ENCODE measurements at regions not wholly inside any gene's neighbourhood (a gene's known extent, or its start where the extent isn't known, plus 50 kb on each side); places are given as distances from the start of the nearest gene placed in this dataset.

DNA sequence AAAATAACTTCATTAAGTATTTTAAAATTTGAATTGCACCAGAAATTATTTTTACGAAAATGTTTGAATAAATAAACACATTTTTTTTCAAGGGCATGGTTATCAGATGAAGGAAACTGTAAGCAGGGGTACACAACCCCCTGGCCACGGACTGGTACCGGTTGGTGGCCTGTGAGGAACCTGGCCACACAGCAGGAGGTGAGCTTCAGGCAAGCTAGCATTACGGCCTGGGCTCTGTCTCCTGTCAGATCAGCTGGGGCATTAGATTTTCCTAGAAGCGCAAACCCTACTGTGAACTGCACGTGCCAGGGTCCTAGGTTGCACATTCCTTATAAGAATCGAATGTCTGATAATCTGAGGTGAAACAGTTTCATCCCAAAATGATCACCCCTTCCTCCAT is 1499.7 kb upstream of the AGA start (continued):
- no peak for TF ChIP-seq SREBF2 (IDR thresholded peaks at IDR 0.05; ENCODE audit: low read length)
- no peak for TF ChIP-seq PAX5 (IDR thresholded peaks at IDR 0.05; ENCODE audit: borderline replicate concordance, low read depth, low read length)

DNA sequence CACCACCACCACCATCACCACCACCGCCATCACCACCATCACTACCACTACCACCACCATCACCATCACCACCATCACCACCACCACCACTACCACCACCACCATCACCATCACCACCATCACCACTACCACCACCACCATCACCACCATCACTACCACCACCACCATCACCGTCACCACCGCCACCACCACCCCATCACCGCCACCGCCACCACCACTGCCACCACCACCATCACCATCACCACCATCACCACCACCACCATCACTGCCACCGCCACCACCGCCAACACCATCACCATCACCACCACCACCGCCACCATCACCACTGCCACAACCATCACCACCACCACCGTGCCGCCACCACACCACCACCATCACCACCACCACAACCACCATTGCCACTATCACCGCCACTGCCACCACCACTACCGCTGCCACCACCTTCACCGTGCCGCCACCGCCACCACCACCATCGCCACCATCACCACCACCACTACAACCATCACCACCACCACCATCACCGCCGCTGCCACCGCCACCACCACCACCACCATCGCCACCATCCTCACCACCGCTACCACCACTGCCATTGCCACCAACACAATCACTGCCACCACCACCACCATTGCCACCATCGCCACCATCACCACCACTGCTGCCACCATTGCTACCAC is 1511.3 kb upstream of the AGA start:
- ATAC-seq (no peak), FAIRE-seq (no peak), DNase-seq (ENCODE audit: low read depth, low spot score) (no peak)
- Histone ChIP-seq H3K9me3 (replicated peaks; ENCODE audit: control insufficient read depth, insufficient read depth, low read length) (no peaks in the 10 kb centered on the region; the same call in 2 of the 3 replicates), H3K36me3 (ENCODE audit: control insufficient read depth in 2 of 2, insufficient read depth in 2 of 2, low read length in 1 of 2) (no peaks in the 10 kb centered on the region), H3K27ac (ENCODE audit: control insufficient read depth, insufficient read depth) (no peak overlapping the region), H4K20me1 (ENCODE audit: control insufficient read depth, insufficient read depth) (no peaks in the 10 kb centered on the region), H2AFZ (ENCODE audit: control insufficient read depth, low read depth, low read length) (no peak overlapping the region), H3K9ac (ENCODE audit: control insufficient read depth, insufficient read depth, low read length) (no peak overlapping the region), H3K4me1 (ENCODE audit: control insufficient read depth, insufficient read depth, low read length) (no peaks in the 10 kb centered on the region), H3K4me2 (ENCODE audit: control insufficient read depth, insufficient read depth) (no peak overlapping the region), H3K79me2 (ENCODE audit: control insufficient read depth, insufficient read depth, low read length) (no peaks in the 10 kb centered on the region), H3K27me3 (replicated peaks in 1 of 2; ENCODE audit: control insufficient read depth in 2 of 2, insufficient read depth in 2 of 2, low read length in 1 of 2) (no peaks in the 10 kb centered on the region), H3K4me3 (no peak overlapping the region)
- ChIA-PET SMC1A (ENCODE audit: uncharacterized antibody, unreplicated experiment) (no interaction called here), RAD21 (ENCODE audit: unreplicated experiment) (no interaction called here), CTCF (no interaction called here), POLR2A (no interaction called here)
- intact Hi-C loops (cut with micrococcal nuclease; ENCODE audit: unreplicated experiment) (no loop called here), in situ Hi-C loops (cut with MboI) (no loop called here)
- 48% methylated on average over 6 of the region's 22 CpGs for WGBS (ENCODE audit: insufficient coverage, insufficient replicate concordance, low lambda C conversion rate, missing lambda C conversion rate)
- no TSS peak for BruUV-seq (replicated peaks)
- TF ChIP-seq GABPA (IDR thresholded peaks at IDR 0.05; ENCODE audit: low read depth) (no peak), SIN3A (IDR thresholded peaks at IDR 0.05; ENCODE audit: low read depth, low read length) (no peak), SRF (IDR thresholded peaks at IDR 0.05; ENCODE audit: low read depth in 2 of 2, low read length in 2 of 2) (no peak), RFX5 (IDR thresholded peaks at IDR 0.05; ENCODE audit: low read depth, low read length) (no peak), EP300 (IDR thresholded peaks at IDR 0.05; ENCODE audit: borderline replicate concordance in 1 of 2, control insufficient read depth in 1 of 2, low read depth in 2 of 2, low read length in 2 of 2) (no peak), POLR2A (IDR thresholded peaks at IDR 0.05; ENCODE audit: low read depth, low read length) (no peak), CHD1 (IDR thresholded peaks at IDR 0.05; ENCODE audit: low read depth, low read length) (no peak)
- TF ChIP-seq, protein P1, sequence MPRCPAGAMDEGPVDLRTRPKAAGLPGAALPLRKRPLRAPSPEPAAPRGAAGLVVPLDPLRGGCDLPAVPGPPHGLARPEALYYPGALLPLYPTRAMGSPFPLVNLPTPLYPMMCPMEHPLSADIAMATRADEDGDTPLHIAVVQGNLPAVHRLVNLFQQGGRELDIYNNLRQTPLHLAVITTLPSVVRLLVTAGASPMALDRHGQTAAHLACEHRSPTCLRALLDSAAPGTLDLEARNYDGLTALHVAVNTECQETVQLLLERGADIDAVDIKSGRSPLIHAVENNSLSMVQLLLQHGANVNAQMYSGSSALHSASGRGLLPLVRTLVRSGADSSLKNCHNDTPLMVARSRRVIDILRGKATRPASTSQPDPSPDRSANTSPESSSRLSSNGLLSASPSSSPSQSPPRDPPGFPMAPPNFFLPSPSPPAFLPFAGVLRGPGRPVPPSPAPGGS (IDR thresholded peaks at IDR 0.05; ENCODE audit: borderline replicate concordance, insufficient read depth, low read depth, low read length, poor library complexity, severe bottlenecking): no peak

Measured in GM12878 (cell line).